ENCODE measurements at regions not wholly inside any gene's neighbourhood (a gene's known extent, or its start where the extent isn't known, plus 50 kb on each side); places are given as distances from the start of the nearest gene placed in this dataset.

DNA sequence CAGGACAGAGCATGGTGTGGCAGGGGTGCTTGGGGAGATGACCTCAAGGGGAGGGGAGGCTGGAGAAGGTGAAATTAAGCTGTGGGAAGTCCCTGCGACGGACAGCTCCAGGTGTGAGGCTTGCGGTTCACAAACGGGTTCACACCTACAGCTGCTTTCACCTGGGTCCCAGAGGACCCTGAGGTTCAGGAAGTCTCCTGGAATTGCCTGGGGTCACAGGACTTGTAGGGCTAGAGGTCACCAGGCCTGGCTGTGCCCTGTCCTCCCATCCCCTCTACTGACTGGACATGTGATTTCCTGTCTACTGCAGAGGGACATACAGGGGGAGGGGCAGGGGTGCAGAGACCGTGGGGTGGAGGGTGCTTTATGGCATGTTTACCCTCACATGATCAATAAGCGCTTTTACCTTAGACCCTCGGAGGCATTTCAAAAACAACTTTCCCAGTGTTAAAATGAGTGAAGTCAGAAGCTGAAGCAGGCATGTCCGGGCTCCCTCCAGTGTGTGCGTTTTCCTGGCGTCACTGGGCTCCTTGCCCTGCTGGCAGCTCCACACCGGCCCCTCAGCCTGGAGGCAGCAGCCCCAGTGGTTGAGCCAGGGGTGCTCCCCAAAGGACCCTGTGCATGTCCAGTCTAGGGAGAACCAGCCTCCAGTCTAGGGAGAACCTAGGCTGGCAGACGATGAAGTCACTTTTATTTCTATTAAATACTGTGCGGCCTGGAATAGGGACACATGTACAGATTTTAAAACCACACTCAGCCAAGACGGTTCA is 66.6 kb upstream of the IGFBP3 start:
- Histone ChIP-seq H3K36me3 (ENCODE audit: insufficient read depth) (no peaks in the 10 kb centered on the region), H3K27ac (ENCODE audit: low read depth) (no peak overlapping the region), H3K9me2 (ENCODE audit: insufficient read depth) (peaks cover 17% of the 10 kb centered on the region), H3K4me3 (no peak overlapping the region), H4K20me1 (replicated peaks; ENCODE audit: insufficient read depth) (no peaks in the 10 kb centered on the region), H3F3A (replicated peaks; ENCODE audit: low read depth) (no peaks in the 10 kb centered on the region), H3K79me2 (replicated peaks; ENCODE audit: insufficient read depth) (no peaks in the 10 kb centered on the region), H3K4me1 (ENCODE audit: insufficient read depth) (no peaks in the 10 kb centered on the region), H3K4me2 (no peak overlapping the region), H3K27me3 (ENCODE audit: insufficient read depth) (no peaks in the 10 kb centered on the region), H2AFZ (no peak overlapping the region)
- Mint-ChIP-seq H3K4me1 (peaks cover 2% of the 10 kb centered on the region; the same call in 2 of the 3 replicates), H3K36me3 (ENCODE audit: low read depth) (peaks cover 8% of the 10 kb centered on the region; the same call in 1 of the 3 replicates), H3K9me3 (peaks cover 6% of the 10 kb centered on the region), H3K4me3 (no peak overlapping the region), H3K27me3 (ENCODE audit: insufficient read depth, low read depth, poor library complexity) (peaks cover 15% of the 10 kb centered on the region), H3K27ac (no peak overlapping the region)
- ATAC-seq, result no peak
- DNase-seq (ENCODE audit: low spot score), result no peak
- TF ChIP-seq ZNF114 (CRISPR knock-in tag; IDR thresholded peaks at IDR 0.05) (no peak), EZH2 (IDR thresholded peaks at IDR 0.05; ENCODE audit: low read depth, unreplicated experiment) (no peak), NANOG (IDR thresholded peaks at IDR 0.05; ENCODE audit: borderline replicate concordance) (no peak), STAT1 (IDR thresholded peaks at IDR 0.05; ENCODE audit: unreplicated experiment) (no peak), POLR2AphosphoS5 (IDR thresholded peaks at IDR 0.05; ENCODE audit: low read depth) (no peak), ZNF331 (CRISPR knock-in tag; IDR thresholded peaks at IDR 0.05; ENCODE audit: low read depth) (no peak), CREB1 (CRISPR knock-in tag; IDR thresholded peaks at IDR 0.05; ENCODE audit: low read depth) (no peak)
- TF ChIP-seq, protein P1, sequence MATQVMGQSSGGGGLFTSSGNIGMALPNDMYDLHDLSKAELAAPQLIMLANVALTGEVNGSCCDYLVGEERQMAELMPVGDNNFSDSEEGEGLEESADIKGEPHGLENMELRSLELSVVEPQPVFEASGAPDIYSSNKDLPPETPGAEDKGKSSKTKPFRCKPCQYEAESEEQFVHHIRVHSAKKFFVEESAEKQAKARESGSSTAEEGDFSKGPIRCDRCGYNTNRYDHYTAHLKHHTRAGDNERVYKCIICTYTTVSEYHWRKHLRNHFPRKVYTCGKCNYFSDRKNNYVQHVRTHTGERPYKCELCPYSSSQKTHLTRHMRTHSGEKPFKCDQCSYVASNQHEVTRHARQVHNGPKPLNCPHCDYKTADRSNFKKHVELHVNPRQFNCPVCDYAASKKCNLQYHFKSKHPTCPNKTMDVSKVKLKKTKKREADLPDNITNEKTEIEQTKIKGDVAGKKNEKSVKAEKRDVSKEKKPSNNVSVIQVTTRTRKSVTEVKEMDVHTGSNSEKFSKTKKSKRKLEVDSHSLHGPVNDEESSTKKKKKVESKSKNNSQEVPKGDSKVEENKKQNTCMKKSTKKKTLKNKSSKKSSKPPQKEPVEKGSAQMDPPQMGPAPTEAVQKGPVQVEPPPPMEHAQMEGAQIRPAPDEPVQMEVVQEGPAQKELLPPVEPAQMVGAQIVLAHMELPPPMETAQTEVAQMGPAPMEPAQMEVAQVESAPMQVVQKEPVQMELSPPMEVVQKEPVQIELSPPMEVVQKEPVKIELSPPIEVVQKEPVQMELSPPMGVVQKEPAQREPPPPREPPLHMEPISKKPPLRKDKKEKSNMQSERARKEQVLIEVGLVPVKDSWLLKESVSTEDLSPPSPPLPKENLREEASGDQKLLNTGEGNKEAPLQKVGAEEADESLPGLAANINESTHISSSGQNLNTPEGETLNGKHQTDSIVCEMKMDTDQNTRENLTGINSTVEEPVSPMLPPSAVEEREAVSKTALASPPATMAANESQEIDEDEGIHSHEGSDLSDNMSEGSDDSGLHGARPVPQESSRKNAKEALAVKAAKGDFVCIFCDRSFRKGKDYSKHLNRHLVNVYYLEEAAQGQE (IDR thresholded peaks at IDR 0.05; ENCODE audit: unreplicated experiment), result no peak
- TF ChIP-seq, protein P2, sequence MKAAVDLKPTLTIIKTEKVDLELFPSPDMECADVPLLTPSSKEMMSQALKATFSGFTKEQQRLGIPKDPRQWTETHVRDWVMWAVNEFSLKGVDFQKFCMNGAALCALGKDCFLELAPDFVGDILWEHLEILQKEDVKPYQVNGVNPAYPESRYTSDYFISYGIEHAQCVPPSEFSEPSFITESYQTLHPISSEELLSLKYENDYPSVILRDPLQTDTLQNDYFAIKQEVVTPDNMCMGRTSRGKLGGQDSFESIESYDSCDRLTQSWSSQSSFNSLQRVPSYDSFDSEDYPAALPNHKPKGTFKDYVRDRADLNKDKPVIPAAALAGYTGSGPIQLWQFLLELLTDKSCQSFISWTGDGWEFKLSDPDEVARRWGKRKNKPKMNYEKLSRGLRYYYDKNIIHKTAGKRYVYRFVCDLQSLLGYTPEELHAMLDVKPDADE (IDR thresholded peaks at IDR 0.05), result no peak
- TF ChIP-seq, protein P3, sequence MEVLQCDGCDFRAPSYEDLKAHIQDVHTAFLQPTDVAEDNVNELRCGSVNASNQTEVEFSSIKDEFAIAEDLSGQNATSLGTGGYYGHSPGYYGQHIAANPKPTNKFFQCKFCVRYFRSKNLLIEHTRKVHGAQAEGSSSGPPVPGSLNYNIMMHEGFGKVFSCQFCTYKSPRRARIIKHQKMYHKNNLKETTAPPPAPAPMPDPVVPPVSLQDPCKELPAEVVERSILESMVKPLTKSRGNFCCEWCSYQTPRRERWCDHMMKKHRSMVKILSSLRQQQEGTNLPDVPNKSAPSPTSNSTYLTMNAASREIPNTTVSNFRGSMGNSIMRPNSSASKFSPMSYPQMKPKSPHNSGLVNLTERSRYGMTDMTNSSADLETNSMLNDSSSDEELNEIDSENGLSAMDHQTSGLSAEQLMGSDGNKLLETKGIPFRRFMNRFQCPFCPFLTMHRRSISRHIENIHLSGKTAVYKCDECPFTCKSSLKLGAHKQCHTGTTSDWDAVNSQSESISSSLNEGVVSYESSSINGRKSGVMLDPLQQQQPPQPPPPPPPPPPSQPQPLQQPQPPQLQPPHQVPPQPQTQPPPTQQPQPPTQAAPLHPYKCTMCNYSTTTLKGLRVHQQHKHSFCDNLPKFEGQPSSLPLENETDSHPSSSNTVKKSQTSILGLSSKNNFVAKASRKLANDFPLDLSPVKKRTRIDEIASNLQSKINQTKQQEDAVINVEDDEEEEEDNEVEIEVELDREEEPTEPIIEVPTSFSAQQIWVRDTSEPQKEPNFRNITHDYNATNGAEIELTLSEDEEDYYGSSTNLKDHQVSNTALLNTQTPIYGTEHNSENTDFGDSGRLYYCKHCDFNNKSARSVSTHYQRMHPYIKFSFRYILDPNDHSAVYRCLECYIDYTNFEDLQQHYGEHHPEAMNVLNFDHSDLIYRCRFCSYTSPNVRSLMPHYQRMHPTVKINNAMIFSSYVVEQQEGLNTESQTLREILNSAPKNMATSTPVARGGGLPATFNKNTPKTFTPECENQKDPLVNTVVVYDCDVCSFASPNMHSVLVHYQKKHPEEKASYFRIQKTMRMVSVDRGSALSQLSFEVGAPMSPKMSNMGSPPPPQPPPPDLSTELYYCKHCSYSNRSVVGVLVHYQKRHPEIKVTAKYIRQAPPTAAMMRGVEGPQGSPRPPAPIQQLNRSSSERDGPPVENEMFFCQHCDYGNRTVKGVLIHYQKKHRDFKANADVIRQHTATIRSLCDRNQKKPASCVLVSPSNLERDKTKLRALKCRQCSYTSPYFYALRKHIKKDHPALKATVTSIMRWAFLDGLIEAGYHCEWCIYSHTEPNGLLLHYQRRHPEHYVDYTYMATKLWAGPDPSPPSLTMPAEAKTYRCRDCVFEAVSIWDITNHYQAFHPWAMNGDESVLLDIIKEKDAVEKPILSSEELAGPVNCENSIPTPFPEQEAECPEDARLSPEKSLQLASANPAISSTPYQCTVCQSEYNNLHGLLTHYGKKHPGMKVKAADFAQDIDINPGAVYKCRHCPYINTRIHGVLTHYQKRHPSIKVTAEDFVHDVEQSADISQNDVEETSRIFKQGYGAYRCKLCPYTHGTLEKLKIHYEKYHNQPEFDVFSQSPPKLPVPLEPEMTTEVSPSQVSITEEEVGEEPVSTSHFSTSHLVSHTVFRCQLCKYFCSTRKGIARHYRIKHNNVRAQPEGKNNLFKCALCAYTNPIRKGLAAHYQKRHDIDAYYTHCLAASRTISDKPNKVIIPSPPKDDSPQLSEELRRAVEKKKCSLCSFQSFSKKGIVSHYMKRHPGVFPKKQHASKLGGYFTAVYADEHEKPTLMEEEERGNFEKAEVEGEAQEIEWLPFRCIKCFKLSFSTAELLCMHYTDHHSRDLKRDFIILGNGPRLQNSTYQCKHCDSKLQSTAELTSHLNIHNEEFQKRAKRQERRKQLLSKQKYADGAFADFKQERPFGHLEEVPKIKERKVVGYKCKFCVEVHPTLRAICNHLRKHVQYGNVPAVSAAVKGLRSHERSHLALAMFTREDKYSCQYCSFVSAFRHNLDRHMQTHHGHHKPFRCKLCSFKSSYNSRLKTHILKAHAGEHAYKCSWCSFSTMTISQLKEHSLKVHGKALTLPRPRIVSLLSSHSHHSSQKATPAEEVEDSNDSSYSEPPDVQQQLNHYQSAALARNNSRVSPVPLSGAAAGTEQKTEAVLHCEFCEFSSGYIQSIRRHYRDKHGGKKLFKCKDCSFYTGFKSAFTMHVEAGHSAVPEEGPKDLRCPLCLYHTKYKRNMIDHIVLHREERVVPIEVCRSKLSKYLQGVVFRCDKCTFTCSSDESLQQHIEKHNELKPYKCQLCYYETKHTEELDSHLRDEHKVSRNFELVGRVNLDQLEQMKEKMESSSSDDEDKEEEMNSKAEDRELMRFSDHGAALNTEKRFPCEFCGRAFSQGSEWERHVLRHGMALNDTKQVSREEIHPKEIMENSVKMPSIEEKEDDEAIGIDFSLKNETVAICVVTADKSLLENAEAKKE (CRISPR knock-in tag; IDR thresholded peaks at IDR 0.05), result no peak
- TF ChIP-seq, protein P4, sequence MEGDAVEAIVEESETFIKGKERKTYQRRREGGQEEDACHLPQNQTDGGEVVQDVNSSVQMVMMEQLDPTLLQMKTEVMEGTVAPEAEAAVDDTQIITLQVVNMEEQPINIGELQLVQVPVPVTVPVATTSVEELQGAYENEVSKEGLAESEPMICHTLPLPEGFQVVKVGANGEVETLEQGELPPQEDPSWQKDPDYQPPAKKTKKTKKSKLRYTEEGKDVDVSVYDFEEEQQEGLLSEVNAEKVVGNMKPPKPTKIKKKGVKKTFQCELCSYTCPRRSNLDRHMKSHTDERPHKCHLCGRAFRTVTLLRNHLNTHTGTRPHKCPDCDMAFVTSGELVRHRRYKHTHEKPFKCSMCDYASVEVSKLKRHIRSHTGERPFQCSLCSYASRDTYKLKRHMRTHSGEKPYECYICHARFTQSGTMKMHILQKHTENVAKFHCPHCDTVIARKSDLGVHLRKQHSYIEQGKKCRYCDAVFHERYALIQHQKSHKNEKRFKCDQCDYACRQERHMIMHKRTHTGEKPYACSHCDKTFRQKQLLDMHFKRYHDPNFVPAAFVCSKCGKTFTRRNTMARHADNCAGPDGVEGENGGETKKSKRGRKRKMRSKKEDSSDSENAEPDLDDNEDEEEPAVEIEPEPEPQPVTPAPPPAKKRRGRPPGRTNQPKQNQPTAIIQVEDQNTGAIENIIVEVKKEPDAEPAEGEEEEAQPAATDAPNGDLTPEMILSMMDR (conservative IDR thresholded peaks at IDR 0.05; ENCODE audit: low read depth in 2 of 2), result no peak
